Activated T-cell treated with anti-CD3 and anti-CD28 coated beads, Interleukin-2, amount 50 U/mL, for 1 hour (primary cell): ENCODE measurements at regions not wholly inside any gene's neighbourhood (a gene's known extent, or its start where the extent isn't known, plus 50 kb on each side); places are given as distances from the start of the nearest gene placed in this dataset.
"Not testable (repeated sequence)": the region's sequence is repeated elsewhere in the genome, so short reads cannot be mapped to it uniquely, and the experiment has no call there.

Experiments
- DNase-seq: peaks from one replicate; pipeline ENCODE4 v3.0.0-alpha.2; 2020

GRCh38 chrX:13518126-13518525 lies 51.3 kb upstream of the EGFL6 start:
- DNase-seq = no peak

- no peak for DNase-seq
These were observed 54.0 kb upstream of the EGFL6 start for GRCh38 chrX:13515211-13515930.

DNA sequence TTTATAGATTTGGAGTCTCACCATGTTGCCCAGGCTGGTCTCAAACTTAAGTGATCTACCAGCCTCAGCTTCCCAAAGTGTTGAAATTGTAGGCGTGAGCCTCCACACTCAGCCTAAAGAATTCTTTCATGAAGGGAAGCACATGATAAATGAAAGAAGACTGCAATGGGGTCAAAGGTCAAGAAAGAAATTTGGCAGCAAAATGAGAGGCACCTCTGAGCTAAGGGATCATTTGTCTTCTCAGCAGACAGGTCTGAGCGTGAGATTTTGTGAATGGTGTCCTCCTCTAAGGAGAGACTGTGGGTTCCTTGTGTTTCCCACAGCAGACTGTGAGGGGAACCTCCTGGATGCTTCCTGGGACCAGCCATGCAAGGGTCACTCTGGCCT lies 57.5 kb upstream of the EGFL6 start:
- DNase-seq = no peak

DNA sequence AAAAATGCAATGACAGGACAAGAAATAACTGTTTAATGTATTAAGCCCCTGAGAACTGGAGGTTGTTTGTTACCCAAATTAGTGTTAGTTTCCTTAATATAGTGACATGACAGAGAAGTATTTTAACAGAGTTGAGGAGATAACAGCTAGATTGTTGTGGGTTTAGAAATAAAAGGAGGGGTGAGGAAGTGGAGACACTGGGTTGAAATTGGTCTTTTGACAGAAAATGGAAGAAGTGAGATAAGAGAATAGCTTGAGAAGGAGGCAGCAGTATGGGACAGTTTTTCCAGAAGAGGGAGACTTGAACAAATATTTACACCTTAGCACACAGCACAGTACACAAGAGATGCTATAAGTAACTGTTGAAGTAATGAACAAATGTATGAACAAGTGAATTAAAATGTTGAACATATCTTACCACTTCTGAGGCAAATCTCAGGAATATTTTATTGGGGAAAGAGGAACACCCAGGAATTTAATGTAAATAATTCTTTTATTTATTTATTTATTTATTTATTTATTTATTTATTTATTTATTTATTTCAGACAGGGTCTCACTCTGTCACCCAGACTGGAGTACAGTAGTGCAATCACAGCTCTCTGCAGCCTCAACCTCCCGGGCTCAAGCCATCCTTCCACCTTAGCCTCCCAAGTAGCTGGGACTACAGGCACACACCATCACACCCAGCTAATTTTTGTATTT lies 58.0 kb upstream of the EGFL6 start:
- no peak for DNase-seq

DNA sequence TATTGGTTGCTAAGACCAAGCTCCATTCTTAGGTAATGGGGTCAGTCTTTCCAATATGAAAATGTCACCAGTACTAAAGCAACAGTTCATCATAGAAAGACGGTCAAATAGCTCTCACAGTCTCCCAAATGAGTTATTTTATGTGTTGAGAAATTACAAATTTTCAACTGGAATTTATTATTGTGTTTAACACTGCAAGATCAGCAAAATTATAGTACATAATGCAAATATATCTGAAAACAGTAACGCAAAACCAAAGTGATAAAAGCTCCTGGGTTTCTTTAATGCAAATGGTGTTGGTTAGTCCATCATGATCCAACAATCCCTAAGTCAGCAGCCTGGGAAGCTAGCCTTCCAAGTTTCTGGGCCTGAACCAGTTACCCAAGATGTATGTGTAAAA lies 61.5 kb upstream of the EGFL6 start:
- no peak for DNase-seq

DNA sequence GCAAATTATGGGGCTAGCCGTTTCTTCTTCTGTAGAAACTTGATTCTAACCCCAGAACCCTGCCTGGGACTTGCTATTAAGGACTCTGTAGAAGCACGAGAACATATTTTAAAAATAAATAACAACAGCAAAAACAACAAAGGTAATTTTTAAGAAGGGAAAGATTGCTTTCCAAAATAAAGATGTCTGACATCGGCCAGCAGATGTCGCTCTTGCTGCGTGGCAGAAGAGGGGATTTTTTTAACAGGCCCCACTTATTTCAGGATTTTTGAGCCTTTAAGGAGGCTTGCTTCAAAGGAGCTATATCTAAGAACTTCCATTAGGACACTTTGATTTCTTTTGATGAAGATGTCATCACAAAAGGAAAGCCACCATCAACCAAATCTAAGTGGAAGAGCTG lies 62.8 kb upstream of the EGFL6 start:
- peak; percentile 57 for DNase-seq

DNA sequence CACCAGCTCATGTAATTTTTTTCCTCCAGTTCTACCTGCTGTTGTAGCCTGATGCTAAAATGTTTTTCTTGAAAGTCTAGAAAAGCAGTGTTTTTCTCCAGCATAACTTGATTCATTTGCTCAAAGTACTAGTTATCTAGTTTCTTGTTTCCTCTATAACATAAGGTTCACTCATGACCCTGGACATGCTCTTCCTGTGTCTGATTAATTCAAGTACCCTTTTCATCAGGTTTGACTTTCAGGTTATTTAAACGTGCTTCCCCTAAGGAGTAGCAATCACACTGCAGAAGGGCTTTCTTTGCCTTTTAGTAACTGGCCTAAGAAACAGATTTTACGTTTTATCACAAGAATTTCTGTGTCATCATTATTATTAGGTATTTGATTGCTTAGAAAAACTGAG lies 66.8 kb upstream of the EGFL6 start:
- no peak for DNase-seq

- no peak for DNase-seq
These were observed 69.7 kb upstream of the EGFL6 start for GRCh38 chrX:13499736-13500135.

- DNase-seq = no peak
These were observed 71.2 kb upstream of the EGFL6 start for GRCh38 chrX:13498238-13498637.

GRCh38 chrX:13495232-13495631 lies 74.2 kb upstream of the EGFL6 start:
- no peak for DNase-seq

DNA sequence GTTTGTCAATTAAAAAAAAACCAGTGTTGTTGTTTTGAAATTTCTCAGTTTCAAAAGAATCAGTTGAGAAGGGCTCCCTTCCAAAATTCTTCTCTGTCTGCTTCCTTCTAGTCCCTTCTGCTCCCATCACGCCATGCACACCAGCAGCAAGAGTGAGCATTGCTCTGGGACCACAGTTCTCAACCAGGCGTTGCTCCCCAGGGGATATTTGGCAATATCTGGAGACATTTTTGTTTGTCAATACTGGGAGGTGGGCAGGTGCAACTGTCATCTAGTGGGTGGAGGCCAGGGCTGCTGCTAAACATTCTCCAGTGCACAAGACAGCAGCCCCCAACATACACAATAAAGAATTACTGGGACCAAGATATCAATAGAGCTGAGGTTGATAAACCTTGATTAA lies 74.8 kb upstream of the EGFL6 start:
- DNase-seq = no peak

- DNase-seq = no peak
These were observed 75.7 kb upstream of the EGFL6 start for GRCh38 chrX:13493659-13494058.

GRCh38 chrX:13492286-13492685 lies 77.1 kb upstream of the EGFL6 start:
- no peak for DNase-seq

DNA sequence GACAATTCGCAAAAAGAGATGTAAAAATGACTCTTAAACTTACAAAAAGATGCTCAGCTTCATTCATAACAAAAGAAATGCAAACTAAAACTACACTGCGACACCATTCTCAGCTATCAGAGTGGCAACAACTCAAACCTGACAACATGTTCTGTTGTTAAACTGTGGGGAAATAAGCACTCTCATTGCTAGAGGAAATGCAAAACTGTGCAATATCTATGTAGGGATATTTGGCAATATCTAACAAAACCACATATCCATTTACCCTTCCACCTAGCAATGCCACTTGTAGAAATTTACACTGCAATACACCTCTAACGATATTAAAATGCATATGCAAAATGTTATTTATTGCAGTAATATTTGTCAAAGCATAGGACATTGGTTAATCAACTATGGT lies 78.3 kb upstream of the EGFL6 start:
- DNase-seq = no peak

- DNase-seq = no peak
These were observed 79.9 kb upstream of the EGFL6 start for GRCh38 chrX:13489454-13489853.

- no peak for DNase-seq
These were observed 81.5 kb upstream of the EGFL6 start for GRCh38 chrX:13487731-13488505.

- no peak for DNase-seq
These were observed 84.2 kb upstream of the EGFL6 start for GRCh38 chrX:13485167-13485566.

- no peak for DNase-seq
These were observed 85.6 kb upstream of the EGFL6 start for GRCh38 chrX:13483773-13484172.

GRCh38 chrX:13482746-13483541 lies 86.5 kb upstream of the EGFL6 start:
- DNase-seq = no peak

DNA sequence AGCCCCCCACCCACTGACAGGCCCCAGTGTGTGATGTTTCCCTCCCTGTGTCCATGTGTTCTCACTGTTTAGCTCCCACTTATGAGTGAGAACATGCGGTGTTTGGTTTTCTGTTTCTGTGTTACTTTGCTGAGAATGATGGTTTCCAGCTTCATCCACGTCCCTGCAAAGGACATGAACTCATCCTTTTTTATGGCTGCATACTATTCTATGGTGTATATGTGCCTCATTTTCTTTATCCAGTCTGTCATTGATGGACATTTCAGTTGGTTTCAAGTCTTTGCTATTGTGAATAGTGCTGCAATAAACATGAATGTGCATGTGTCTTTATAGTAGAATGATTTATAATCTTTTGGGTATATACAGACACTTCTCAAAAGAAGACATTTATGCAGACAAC lies 88.6 kb upstream of the EGFL6 start:
- not testable (repeated sequence) for DNase-seq

DNA sequence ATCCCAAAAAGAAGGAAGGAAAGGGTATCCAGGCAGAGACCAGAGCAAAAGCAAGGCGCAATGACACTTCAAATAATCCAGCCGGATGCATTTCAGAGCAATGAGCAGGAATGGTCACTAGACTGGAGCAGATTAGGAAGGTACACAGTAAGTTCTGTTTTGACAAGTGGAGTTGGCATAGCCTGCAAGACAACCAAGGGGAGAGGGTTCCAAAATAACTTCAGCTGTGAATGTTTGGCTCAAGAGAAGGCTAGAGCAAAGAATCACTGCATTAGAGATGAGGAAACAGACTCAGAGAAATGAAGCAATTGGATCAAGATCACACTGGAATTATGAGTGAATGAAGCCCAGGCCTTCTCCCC lies 90.0 kb upstream of the EGFL6 start:
- no peak for DNase-seq

DNA sequence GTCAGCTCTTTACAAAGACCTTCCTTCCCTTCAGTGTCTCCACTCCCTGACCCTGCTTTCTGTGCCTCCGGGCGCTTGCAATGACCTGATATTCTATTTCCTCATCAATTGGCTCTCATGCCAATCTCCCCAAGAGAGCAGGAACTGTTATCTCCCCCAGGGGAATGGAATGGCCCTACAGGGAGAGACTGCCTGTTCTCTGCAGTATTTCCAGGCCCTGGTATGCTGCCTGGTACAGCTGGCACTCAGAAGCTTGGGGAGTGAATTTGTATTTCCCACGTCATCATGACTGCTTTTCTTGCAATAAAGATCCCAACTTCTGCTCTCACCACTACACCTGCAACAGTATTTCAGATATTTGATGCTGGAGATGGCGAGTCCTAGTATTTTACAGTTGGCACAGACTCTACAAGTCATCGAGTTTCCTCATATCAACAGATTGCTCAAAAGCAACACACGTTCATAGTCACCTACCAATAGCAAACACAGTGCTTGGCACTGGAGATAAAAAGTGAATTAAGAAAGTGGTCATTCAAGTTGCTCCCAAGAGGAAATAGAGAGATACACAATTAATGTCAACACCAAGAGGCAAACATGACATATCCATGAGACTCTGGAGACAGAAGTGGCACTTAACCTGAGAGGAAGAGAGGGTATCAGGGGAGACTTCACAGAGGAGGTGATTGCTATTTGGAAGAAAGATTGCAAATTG lies 90.5 kb upstream of the EGFL6 start:
- DNase-seq = no peak

- no peak for DNase-seq
These were observed 93.0 kb upstream of the EGFL6 start for GRCh38 chrX:13476384-13476783.
